GM12878 (cell line): ENCODE measurements at regions not wholly inside any gene's neighbourhood (a gene's known extent, or its start where the extent isn't known, plus 50 kb on each side); places are given as distances from the start of the nearest gene placed in this dataset.
A peak's percentile ranks its signal among the peaks of the same experiment; 100 is the strongest.

ENCODE experiments used
- ATAC-seq: fragments of 200-7000 bp; cut with Tn5 transposase; 3 replicates; pipeline ENCODE4 v1.9.1; 2020; ENCODE audit warnings: mild to moderate bottlenecking, moderate library complexity
- BruUV-seq: library from RNA; stranded (reverse); fragments of 400-500 nt; replicated peaks from 2 replicates; lab custom pipeline; 2021; lab: Mats Ljungman, UMichigan
- CTCF ChIA-PET: fragments of 300-600 bp; sonication (Branson Sonifier 250); formaldehyde crosslinking; extraction: SDS; loops from one replicate; lab custom pipeline; 2021; ENCODE audit warnings: inconsistent platforms; lab: Yijun Ruan, JAX
- POLR2A ChIA-PET: fragments of 350-600 bp; formaldehyde crosslinking; extraction: SDS; loops from one replicate; lab custom pipeline; 2021; ENCODE audit warnings: inconsistent platforms; lab: Charles Lee
- RAD21 ChIA-PET: fragments of 300-600 bp; sonication (Branson Sonifier 250); formaldehyde crosslinking; loops from one replicate; lab custom pipeline; 2023; ENCODE audit warnings: antibody characterized with exemption; ENCODE audit not compliant: unreplicated experiment; lab: Charles Lee
- SMC1A ChIA-PET: fragments of 300-600 bp; sonication (Branson Sonifier 250); formaldehyde crosslinking; loops from one replicate; lab custom pipeline; 2023; ENCODE audit not compliant: unreplicated experiment, uncharacterized antibody; lab: Charles Lee
- DNase-seq: peaks from one replicate; pipeline ENCODE4 v3.0.0-alpha.2; 2011; ENCODE audit warnings: low read depth, low spot score
- FAIRE-seq: peaks from 3 replicates; lab custom pipeline; 2011; peaks lifted over from hg19 to GRCh38; lab: Jason Lieb, UNC
- H2AFZ ChIP-seq: 2 replicates; pipeline ENCODE4 v1.6.0; 2011; ENCODE audit warnings: low read depth, low read length, control low read depth; ENCODE audit not compliant: control insufficient read depth
- H3K27ac ChIP-seq: 2 replicates; pipeline ENCODE4 v1.5.1; 2011; ENCODE audit warnings: control low read depth; ENCODE audit not compliant: control insufficient read depth, insufficient read depth
- H3K27me3 ChIP-seq, 2 experiments: replicated peaks in 1 of 2; 2 replicates each; pipeline versions ENCODE4 v1.6.0 to v1.6.1; 2011; ENCODE audit warnings: low read length in 1 of 2; ENCODE audit not compliant: control insufficient read depth in 2 of 2, insufficient read depth in 2 of 2
- H3K36me3 ChIP-seq, 2 experiments: 2 replicates each; pipeline ENCODE4 v1.5.1; 2011; ENCODE audit warnings: low read length in 1 of 2; ENCODE audit not compliant: control insufficient read depth in 2 of 2, insufficient read depth in 2 of 2
- H3K4me1 ChIP-seq: 2 replicates; pipeline ENCODE4 v1.6.1; 2011; ENCODE audit warnings: mild to moderate bottlenecking, low read length, moderate library complexity, mixed read lengths; ENCODE audit not compliant: control insufficient read depth, insufficient read depth
- H3K4me2 ChIP-seq: 2 replicates; pipeline ENCODE4 v1.6.0; 2011; ENCODE audit warnings: control low read depth; ENCODE audit not compliant: control insufficient read depth, insufficient read depth
- H3K4me3 ChIP-seq: fragments of 200-600 bp; sonication (generic); 2 replicates; pipeline ENCODE4 v1.5.1; 2016
- H3K79me2 ChIP-seq: 2 replicates; pipeline ENCODE4 v1.6.0; 2011; ENCODE audit warnings: low read length; ENCODE audit not compliant: control insufficient read depth, insufficient read depth
- H3K9ac ChIP-seq: 2 replicates; pipeline ENCODE4 v1.8.0; 2011; ENCODE audit warnings: low read length, control low read depth, mixed read lengths; ENCODE audit not compliant: control insufficient read depth, insufficient read depth
- H3K9me3 ChIP-seq: replicated peaks from 3 replicates; pipeline ENCODE4 v1.5.1; 2011; ENCODE audit warnings: mild to moderate bottlenecking, low read length; ENCODE audit not compliant: control insufficient read depth, insufficient read depth
- H4K20me1 ChIP-seq: 2 replicates; pipeline ENCODE4 v1.6.0; 2011; ENCODE audit not compliant: control insufficient read depth, insufficient read depth
- CBX3 ChIP-seq: fragments of 200-600 bp; sonication (generic); IDR thresholded peaks from 2 replicates; pipeline ENCODE4 v1.6.1; 2016; ENCODE audit warnings: low read depth, borderline replicate concordance
- CHD1 ChIP-seq: IDR thresholded peaks from 2 replicates; pipeline ENCODE4 v1.6.1; 2012; ENCODE audit warnings: low read depth, low read length, improper control_type of control experiment
- FOXM1 ChIP-seq: IDR thresholded peaks from 2 replicates; pipeline ENCODE4 v1.6.1; 2012; ENCODE audit warnings: low read depth, mild to moderate bottlenecking, inconsistent platforms, low read length, moderate library complexity
- IKZF1 ChIP-seq: fragments of 450-650 bp; conservative IDR thresholded peaks from 2 replicates; pipeline ENCODE4 v1.6.1; 2017; ENCODE audit warnings: antibody characterized with exemption, mild to moderate bottlenecking
- JUNB ChIP-seq: IDR thresholded peaks from 2 replicates; pipeline ENCODE4 v1.6.1; 2016; ENCODE audit warnings: antibody characterized with exemption, mild to moderate bottlenecking
- POLR2A ChIP-seq: IDR thresholded peaks from 2 replicates; pipeline ENCODE4 v1.6.1; 2011; ENCODE audit warnings: low read depth, mild to moderate bottlenecking, low read length
- SPI1 ChIP-seq: IDR thresholded peaks from 2 replicates; pipeline ENCODE4 v1.6.1; 2011; ENCODE audit warnings: low read depth, mild to moderate bottlenecking, low read length, moderate library complexity, borderline replicate concordance; ENCODE audit not compliant: insufficient read depth
- SREBF2 ChIP-seq: IDR thresholded peaks from 2 replicates; pipeline ENCODE4 v1.6.1; 2012; ENCODE audit warnings: mild to moderate bottlenecking, low read length
- WGBS: methylation state at CpG from one replicate; pipeline ENCODE4 v1.1.6; 2016; ENCODE audit warnings: low lambda C conversion rate; ENCODE audit not compliant: insufficient replicate concordance, insufficient coverage; ENCODE audit errors: missing lambda C conversion rate; 5-methylcytosine and 5-hydroxymethylcytosine counted together
- in situ Hi-C: fragments of 300-500 bp; cut with MboI; formaldehyde crosslinking; loops from 9 replicates; pipeline ENCODE4 v1.14.3; 2018; ENCODE audit warnings: mixed read lengths
- intact Hi-C: fragments of 100-400 bp; cut with micrococcal nuclease; formaldehyde crosslinking; loops from one replicate; pipeline ENCODE4 v1.14.2; 2022; ENCODE audit not compliant: unreplicated experiment
- TF ChIP-seq, protein P1 (sequence below): IDR thresholded peaks from 2 replicates; pipeline ENCODE4 v1.6.1; 2011; ENCODE audit warnings: borderline replicate concordance, low read depth, mild to moderate bottlenecking, moderate library complexity, low read length; ENCODE audit not compliant: insufficient read depth, poor library complexity, severe bottlenecking
- TF ChIP-seq, protein P2 (sequence below): IDR thresholded peaks from 2 replicates; pipeline ENCODE4 v1.6.1; 2011; ENCODE audit warnings: mild to moderate bottlenecking, low read depth, low read length, moderate library complexity; ENCODE audit not compliant: insufficient replicate concordance
- TF ChIP-seq, protein P3 (sequence below): fragments of 450-650 bp; IDR thresholded peaks from 2 replicates; pipeline ENCODE4 v1.6.1; 2017; ENCODE audit warnings: low read depth, mild to moderate bottlenecking, moderate library complexity

DNA sequence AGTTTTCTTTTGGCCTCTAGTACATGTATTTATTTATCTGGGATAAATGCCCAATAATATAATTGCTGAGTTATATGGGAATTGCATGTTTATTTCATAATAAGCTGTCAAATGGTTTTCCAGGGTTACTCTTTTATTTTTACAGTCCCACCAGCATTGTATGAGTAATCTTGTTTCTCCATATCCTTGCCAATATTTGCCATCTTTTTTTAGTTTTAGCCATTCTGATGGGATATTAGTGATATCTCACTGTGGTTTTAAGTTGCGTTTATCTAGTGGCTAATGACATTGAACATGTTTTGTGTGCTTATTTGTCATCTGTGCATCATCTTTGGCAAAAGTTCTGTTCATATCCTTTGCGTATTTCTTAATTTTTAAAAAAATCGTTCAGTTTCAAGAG is 372.8 kb upstream of the CCDC179 start:
- ChIA-PET RAD21 (interaction anchor here (1.4 kb wide), 1 partner anchor 211 kb away, joined by 3 read pairs; no protein-coding TSS in a partner anchor), POLR2A (no interaction called here), SMC1A (no interaction called here), CTCF (no interaction called here)
- H3K4me3 ChIP-seq = no peak overlapping the region
- FAIRE-seq (no peak), ATAC-seq (no peak), DNase-seq (no peak)
- H3K79me2 ChIP-seq = no peaks in the 10 kb centered on the region
- H4K20me1 ChIP-seq = no peaks in the 10 kb centered on the region
- no peak overlapping the region for H2AFZ ChIP-seq
- no TSS peak for BruUV-seq
- no peak overlapping the region for H3K4me2 ChIP-seq
- in situ Hi-C loops (no loop called here), intact Hi-C loops (loop anchor here (10.0 kb wide), 1 partner anchor 208 kb away; no protein-coding TSS in a partner anchor)
- WGBS = 48% methylated on average over 3 of the region's 3 CpGs
- H3K27ac ChIP-seq = no peak overlapping the region
- H3K27me3 ChIP-seq = no peaks in the 10 kb centered on the region
- H3K36me3 ChIP-seq = no peaks in the 10 kb centered on the region
- H3K9me3 ChIP-seq = no peaks in the 10 kb centered on the region
- TF ChIP-seq FOXM1 = no peak
- no peak for TF ChIP-seq CHD1
- TF ChIP-seq, protein P1, sequence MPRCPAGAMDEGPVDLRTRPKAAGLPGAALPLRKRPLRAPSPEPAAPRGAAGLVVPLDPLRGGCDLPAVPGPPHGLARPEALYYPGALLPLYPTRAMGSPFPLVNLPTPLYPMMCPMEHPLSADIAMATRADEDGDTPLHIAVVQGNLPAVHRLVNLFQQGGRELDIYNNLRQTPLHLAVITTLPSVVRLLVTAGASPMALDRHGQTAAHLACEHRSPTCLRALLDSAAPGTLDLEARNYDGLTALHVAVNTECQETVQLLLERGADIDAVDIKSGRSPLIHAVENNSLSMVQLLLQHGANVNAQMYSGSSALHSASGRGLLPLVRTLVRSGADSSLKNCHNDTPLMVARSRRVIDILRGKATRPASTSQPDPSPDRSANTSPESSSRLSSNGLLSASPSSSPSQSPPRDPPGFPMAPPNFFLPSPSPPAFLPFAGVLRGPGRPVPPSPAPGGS = peak; percentile 20
- no peaks in the 10 kb centered on the region for H3K4me1 ChIP-seq
- no peak overlapping the region for H3K9ac ChIP-seq

DNA sequence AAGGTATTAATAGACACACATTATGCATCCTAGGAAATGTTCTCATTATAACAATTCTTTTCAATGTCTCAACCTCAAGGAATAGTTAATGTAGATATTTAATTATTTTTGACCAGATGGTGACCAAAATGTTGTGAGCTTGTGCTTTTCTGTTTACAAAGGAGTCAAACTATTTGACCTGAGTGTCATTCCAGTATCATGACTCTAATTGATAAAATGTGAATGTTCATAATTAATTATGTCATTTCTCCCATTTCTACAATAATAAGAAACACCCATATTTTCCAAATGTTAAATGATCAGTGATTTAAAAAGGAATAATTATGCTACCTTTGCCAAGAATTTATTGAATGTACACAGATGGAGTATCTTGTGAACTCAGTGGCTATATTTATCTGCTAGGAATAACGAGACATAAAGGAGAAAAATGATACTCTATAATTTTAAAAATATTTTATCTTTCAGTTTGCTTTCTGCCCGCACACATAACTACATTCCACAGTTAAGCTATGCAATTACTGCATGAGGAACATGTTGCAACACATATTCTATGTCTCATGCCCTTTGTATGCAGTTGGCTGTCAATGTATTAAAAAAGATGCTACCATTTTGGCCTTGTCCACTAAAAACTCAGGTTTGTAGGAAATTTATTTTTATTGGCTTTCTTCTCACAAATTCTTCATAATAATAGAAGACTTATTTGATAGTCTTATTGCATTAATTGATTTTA is 376.7 kb upstream of the CCDC179 start:
- Histone ChIP-seq H3K27ac (no peak overlapping the region), H3K4me3 (no peak overlapping the region), H3K4me2 (no peak overlapping the region), H3K79me2 (no peaks in the 10 kb centered on the region), H3K4me1 (no peaks in the 10 kb centered on the region), H3K9ac (no peak overlapping the region), H3K27me3 (no peaks in the 10 kb centered on the region), H3K9me3 (no peaks in the 10 kb centered on the region), H4K20me1 (no peaks in the 10 kb centered on the region), H2AFZ (no peak overlapping the region), H3K36me3 (no peaks in the 10 kb centered on the region)
- in situ Hi-C loops (no loop called here), intact Hi-C loops (loop anchor here (10.0 kb wide), 1 partner anchor 212 kb away; no protein-coding TSS in a partner anchor)
- ChIA-PET RAD21 (interaction anchor here (1.0 kb wide), 1 partner anchor 123 kb away, joined by 4 read pairs; no protein-coding TSS in a partner anchor), SMC1A (no interaction called here), POLR2A (no interaction called here), CTCF (no interaction called here)
- ATAC-seq (no peak), DNase-seq (no peak), FAIRE-seq (no peak)
- 24% methylated on average over 2 of the region's 2 CpGs for WGBS
- BruUV-seq = no TSS peak
- TF ChIP-seq, protein P2, sequence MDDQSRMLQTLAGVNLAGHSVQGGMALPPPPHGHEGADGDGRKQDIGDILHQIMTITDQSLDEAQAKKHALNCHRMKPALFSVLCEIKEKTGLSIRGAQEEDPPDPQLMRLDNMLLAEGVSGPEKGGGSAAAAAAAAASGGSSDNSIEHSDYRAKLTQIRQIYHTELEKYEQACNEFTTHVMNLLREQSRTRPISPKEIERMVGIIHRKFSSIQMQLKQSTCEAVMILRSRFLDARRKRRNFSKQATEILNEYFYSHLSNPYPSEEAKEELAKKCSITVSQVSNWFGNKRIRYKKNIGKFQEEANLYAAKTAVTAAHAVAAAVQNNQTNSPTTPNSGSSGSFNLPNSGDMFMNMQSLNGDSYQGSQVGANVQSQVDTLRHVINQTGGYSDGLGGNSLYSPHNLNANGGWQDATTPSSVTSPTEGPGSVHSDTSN = no peak
- TF ChIP-seq JUNB = no peak
- no peak for TF ChIP-seq CBX3
- TF ChIP-seq, protein P3, sequence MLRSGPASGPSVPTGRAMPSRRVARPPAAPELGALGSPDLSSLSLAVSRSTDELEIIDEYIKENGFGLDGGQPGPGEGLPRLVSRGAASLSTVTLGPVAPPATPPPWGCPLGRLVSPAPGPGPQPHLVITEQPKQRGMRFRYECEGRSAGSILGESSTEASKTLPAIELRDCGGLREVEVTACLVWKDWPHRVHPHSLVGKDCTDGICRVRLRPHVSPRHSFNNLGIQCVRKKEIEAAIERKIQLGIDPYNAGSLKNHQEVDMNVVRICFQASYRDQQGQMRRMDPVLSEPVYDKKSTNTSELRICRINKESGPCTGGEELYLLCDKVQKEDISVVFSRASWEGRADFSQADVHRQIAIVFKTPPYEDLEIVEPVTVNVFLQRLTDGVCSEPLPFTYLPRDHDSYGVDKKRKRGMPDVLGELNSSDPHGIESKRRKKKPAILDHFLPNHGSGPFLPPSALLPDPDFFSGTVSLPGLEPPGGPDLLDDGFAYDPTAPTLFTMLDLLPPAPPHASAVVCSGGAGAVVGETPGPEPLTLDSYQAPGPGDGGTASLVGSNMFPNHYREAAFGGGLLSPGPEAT = no peak
- no peak for TF ChIP-seq SREBF2
- TF ChIP-seq IKZF1 = no peak
- TF ChIP-seq SPI1 = no peak
- no peak for TF ChIP-seq POLR2A
